TTC549 (cell line): ENCODE measurements at regions not wholly inside any gene's neighbourhood (a gene's known extent, or its start where the extent isn't known, plus 50 kb on each side); places are given as distances from the start of the nearest gene placed in this dataset.
"Not testable (repeated sequence)": the region's sequence is repeated elsewhere in the genome, so short reads cannot be mapped to it uniquely, and the experiment has no call there.

Source experiments
- FAIRE-seq: peaks from 2 replicates; lab custom pipeline; 2012; peaks lifted over from hg19 to GRCh38; lab: Jason Lieb, UNC

DNA sequence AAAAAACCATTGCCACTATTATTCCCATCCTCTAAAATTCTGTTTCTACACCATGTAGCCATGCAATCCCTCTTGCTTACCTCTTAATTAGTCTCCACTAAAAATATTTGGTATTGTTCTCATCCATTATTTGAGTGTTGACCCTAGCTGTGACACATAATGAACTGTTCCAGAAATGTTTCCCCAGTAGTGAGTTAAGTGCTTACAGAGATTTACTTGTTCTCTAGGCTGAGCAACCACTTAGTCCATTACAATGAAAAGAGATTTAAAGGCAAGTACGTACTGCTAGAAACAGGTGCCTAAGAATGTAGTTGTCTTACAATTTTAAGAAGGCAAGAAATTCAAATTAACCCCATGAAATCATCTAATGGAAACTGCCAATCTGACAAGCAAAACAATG, 112.7 kb upstream of the PTPN13 start:
- no peak for FAIRE-seq

- FAIRE-seq = no peak
These were observed 111.6 kb upstream of the PTPN13 start for GRCh38 chr4:86482306-86483172.

- FAIRE-seq = no peak
These were observed 111.0 kb upstream of the PTPN13 start for GRCh38 chr4:86483173-86483490.

- FAIRE-seq = no peak
These were observed 110.3 kb upstream of the PTPN13 start for GRCh38 chr4:86483773-86484172.

GRCh38 chr4:86484241-86484640, 109.9 kb upstream of the PTPN13 start:
- no peak for FAIRE-seq

DNA sequence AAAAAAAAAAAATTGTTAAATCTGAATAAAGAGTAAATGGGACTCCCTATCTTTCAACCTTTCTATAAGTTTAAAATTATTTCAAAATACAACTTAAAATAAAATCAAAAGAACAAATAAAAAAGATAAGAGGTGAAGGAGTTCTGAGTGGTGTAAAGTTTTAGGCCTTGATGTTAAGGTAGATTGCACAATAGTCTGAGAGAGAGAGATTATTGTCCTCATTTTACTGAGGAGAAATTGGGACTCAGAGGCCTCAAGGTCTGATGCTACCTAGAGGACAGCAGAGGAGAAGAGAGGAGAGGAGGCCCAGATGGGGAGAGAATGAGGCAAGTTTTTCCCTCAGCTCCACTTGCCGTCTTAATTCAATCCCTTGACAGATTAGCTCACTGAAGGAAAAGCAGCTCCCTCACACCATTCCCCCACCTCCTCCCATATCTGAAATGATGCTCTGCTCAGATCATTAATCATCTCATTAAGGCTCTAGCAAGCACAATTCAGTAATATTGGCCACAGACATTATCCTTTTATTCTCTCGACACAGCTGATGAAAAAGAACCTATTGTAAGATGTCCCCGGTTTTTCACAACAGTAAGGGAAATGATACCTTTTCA, 106.3 kb upstream of the PTPN13 start:
- FAIRE-seq = no peak

GRCh38 chr4:86493460-86493859, 100.7 kb upstream of the PTPN13 start:
- no peak for FAIRE-seq

DNA sequence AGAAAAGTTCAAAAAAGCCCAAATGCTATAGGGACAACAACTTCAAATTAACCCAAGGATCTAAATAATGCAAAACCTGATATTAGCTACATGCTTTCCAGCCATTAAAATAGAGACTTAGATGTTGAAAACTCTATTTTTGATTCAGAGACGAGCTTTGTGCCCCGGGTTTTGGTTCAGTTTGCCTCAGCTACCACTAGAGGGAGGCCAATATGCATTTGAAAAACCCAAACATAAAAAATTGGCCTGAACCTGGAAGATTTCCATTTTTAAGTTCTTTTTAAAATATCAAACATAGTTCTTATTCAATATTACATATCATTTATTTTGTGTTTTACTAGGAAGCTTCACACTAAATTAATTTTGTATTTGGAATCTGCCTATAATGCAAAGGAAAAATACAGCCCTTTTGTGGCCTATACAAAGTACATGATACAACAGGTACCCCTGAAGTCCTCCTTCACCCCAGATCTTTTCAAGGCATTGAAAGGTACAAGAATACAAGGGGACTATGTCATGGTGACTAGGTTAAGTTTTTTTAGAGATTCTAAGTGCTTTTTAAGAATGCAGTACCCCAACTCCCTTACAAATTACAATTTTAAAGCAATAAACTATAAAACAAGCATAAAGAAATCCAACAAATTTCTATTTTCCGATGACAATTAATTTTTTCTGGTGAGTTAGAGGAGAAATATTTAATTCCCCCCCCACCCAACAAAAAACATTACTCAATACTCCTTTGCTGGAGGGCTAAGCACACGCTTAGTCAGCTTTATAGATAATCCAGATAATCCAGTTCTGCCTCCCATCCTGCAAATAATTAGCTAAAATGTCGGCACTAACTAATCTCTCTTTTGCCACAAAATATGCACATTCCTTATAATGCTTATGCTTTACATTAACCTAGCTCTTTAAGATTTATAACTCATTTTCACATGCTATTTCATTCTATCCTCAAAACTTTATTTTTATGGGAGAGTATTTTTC, 97.7 kb upstream of the PTPN13 start:
- peak; percentile 87 for FAIRE-seq

GRCh38 chr4:86497131-86497530, 97.0 kb upstream of the PTPN13 start:
- FAIRE-seq = no peak

DNA sequence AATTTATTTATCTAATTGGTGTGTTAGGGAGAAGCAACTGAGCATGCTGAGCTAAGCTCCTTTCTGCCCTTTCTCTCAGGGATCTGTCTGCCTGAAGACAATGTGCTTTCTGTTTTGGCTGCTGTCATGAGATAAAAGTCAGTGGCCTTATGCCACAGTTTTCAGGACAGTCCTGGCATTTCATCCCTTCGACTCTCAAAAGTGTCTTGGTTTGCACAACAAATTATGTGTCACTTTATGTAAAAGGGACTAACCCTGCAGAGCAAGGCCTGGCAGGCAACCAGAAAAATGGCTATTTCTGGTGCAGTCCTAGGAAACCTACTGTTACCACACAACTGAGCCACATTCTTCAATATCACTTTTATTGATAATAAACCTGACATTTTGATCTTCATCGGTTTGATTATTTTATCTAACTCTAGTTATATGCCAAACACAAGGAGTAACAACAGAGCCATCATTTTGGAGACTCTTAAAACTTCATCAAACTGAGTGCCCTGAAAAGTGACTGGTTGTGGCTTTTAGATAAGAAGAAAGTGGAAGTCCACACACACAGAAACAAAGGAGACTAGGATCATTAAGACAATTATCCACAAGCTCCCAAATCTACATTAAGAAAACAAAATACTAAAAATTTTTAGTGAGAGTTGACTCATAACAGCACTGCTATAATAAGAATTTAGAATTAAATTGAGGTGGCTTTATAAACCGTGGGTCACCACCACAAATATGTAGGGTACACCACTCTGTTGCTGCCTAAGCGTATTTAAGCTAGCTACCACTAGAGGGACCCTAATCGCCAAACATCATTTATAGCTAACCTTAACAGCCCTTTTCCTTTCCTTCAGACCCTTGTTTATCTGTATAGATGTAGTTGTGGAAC, 95.9 kb upstream of the PTPN13 start:
- FAIRE-seq = peak; percentile 81

DNA sequence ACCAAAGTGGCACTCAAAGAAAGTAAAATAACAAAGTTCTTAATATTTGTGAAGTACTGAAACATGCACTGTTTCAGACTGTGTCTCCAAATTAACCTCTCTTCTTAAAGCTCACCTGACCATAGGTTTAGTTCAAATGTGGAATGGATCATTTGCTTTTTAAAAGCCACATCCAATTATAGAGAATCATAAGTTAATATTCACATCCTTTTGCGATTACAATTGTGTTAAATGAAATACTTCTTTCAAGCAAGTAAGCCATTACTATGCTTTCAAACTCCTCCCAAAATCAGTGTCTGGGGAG, 95.3 kb upstream of the PTPN13 start:
- no peak for FAIRE-seq

GRCh38 chr4:86500527-86500926, 93.6 kb upstream of the PTPN13 start:
- no peak for FAIRE-seq

- no peak for FAIRE-seq
These were observed 92.0 kb upstream of the PTPN13 start for GRCh38 chr4:86502081-86502480.

DNA sequence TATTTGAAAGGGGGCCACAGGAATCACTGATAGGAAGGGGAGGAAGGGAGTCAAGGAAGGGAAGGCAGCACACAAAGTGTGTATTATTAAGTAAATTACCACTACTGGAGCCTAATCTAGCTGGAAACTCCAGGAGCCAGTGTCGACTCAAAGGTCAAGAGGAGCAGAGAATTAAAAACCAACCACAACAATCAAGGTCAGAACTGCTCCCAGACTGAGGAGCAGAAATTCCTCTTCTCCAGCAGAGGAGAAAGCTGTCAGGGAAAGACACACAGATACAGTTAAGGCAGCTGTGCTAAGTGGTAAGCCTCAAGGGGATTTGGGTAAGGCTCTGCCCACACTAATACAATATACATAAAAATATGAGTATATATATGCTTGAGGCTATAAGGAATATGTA, 87.5 kb upstream of the PTPN13 start:
- no peak for FAIRE-seq

GRCh38 chr4:86508436-86508835, 85.7 kb upstream of the PTPN13 start:
- FAIRE-seq = no peak

DNA sequence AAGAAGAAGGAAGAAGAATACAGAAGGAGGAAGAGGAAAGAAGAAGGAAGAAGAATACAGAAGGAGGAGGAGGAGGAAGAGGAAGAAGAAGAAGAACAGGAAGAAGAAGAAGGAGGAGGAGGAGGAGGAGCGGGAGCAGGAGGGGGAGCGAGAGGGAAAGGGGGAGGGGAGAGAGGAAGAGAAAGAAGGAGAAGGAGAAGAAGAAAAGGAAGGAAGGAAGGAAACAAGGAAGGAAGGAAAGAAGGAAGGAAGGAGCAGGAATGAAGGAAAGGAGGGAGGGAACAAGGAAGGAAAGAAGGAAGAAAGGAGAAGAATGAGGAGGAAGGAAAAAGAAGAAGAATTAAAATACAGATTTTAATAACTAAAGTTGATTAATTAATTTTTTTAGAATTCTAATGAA, 82.5 kb upstream of the PTPN13 start:
- FAIRE-seq = no peak

DNA sequence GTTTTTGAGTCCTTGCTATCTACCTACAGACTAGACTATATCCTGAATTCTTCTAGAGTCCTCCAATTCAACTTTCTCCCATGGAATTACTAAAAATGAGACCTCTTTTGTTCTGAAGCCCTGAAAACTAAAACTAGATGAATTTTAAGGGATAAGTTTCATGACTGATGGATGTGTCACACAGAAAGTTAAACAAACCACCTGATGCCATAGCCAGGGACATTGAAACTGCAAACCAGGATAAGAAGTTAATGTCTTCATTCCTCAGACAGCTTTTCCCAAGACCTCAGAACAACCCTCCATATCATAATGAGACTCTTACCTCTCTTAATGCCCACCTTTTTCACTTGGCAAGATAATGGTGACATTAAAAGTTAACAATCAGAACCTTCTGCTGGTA, 81.5 kb upstream of the PTPN13 start:
- no peak for FAIRE-seq

GRCh38 chr4:86515963-86516362, 78.2 kb upstream of the PTPN13 start:
- not testable (repeated sequence) for FAIRE-seq

GRCh38 chr4:86521373-86521969, 72.6 kb upstream of the PTPN13 start:
- no peak for FAIRE-seq

DNA sequence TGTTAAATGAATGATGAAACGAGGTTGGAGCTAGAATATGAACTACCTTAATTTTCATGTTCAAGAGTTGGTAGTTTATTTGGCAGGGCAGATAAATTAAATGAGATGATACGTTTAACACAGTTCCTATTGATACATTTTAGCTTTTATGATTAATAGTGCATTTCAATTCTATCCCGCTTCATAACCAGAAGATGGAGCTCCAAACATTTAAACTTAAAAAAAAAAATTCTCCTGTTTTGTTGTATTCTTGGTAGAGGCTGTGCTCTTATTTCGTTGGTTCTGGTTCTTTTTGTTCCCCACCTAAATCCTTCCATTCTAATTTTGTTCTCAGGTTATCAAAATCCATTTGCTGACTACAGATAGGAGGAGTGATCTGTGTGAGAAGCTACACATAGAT, 71.8 kb upstream of the PTPN13 start:
- FAIRE-seq = no peak

GRCh38 chr4:86523333-86523732, 70.8 kb upstream of the PTPN13 start:
- FAIRE-seq = no peak

GRCh38 chr4:86527713-86528112, 66.4 kb upstream of the PTPN13 start:
- not testable (repeated sequence) for FAIRE-seq
